ENCODE measurements at regions not wholly inside any gene's neighbourhood (a gene's known extent, or its start where the extent isn't known, plus 50 kb on each side); places are given as distances from the start of the nearest gene placed in this dataset.

DNA sequence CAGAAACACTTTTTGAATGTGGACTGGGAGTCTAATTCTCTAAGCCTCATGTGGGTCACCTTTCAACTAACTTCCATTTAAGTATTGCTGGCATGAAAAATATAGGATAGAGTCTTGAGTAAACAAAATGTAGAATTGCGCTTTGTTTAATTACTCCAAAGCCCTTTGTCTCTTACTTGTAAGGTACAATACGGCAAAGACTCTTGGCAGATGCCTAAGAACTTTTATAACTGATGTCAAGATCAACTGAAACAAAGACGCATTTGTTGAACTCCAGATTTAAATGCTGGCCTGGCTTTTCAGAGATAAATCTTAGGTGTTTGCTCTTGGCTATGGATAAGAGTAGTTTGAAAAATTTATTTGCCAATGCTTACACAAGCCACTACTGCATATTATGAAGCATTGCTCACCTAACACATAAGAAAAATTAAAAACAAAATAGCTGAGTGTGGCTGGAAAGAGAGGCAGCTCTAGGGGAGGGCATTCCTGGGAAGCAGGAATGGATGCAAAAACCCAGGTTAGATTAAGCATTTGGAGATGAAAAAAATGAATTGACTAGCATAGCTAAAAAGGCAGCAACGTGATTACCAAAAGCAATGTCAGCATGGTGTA, 107.3 kb upstream of the STARD13 start:
- Histone ChIP-seq H3K27ac (no peak overlapping the region), H3K4me3 (ENCODE audit: low read depth, low read length) (no peak overlapping the region), H3K27me3 (ENCODE audit: insufficient read depth, low read depth, severe bottlenecking) (no peaks in the 10 kb centered on the region), H3K9me3 (ENCODE audit: severe bottlenecking) (no peaks in the 10 kb centered on the region), H3K36me3 (no peaks in the 10 kb centered on the region)
- no peak for DNase-seq
- TF ChIP-seq, protein P1, sequence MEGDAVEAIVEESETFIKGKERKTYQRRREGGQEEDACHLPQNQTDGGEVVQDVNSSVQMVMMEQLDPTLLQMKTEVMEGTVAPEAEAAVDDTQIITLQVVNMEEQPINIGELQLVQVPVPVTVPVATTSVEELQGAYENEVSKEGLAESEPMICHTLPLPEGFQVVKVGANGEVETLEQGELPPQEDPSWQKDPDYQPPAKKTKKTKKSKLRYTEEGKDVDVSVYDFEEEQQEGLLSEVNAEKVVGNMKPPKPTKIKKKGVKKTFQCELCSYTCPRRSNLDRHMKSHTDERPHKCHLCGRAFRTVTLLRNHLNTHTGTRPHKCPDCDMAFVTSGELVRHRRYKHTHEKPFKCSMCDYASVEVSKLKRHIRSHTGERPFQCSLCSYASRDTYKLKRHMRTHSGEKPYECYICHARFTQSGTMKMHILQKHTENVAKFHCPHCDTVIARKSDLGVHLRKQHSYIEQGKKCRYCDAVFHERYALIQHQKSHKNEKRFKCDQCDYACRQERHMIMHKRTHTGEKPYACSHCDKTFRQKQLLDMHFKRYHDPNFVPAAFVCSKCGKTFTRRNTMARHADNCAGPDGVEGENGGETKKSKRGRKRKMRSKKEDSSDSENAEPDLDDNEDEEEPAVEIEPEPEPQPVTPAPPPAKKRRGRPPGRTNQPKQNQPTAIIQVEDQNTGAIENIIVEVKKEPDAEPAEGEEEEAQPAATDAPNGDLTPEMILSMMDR (IDR thresholded peaks at IDR 0.05; ENCODE audit: low read depth, low read length) = no peak

DNA sequence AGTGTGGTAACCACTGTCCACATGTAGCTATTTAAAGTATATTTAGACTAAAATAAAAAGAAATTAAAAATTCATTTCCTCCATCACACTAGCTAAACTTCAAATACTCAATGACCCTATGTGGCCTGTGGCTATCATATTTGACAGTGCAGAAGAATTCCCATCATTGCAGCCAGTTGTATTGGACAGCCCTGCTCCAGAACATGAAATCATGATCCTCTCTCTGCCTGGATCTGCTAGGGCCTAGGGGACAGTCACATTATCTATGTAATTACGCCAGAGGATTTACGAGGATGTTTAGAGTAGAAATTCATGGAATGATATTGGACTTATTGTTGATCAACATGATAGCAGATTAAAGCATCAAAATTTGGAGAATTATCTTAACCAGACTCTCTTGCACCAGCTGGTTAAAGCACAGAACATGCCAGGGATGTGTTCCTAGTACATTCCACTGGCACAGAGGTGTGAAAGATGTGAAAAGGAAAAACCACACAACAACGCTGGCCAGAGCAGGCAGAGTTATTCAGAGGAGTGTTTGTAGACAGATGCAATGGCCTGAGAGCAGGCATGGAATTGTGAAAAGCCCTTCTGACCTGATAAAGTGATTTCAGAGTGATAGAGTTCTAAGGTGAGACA, 108.9 kb upstream of the STARD13 start:
- DNase-seq = no peak
- no peak overlapping the region for H3K27ac ChIP-seq
- H3K9me3 ChIP-seq (ENCODE audit: severe bottlenecking) = no peaks in the 10 kb centered on the region
- H3K27me3 ChIP-seq (ENCODE audit: insufficient read depth, low read depth, severe bottlenecking) = no peaks in the 10 kb centered on the region
- no peaks in the 10 kb centered on the region for H3K36me3 ChIP-seq
- H3K4me3 ChIP-seq (ENCODE audit: low read depth, low read length) = no peak overlapping the region
- TF ChIP-seq, protein P1 (IDR thresholded peaks at IDR 0.05; ENCODE audit: low read depth, low read length) = no peak

DNA sequence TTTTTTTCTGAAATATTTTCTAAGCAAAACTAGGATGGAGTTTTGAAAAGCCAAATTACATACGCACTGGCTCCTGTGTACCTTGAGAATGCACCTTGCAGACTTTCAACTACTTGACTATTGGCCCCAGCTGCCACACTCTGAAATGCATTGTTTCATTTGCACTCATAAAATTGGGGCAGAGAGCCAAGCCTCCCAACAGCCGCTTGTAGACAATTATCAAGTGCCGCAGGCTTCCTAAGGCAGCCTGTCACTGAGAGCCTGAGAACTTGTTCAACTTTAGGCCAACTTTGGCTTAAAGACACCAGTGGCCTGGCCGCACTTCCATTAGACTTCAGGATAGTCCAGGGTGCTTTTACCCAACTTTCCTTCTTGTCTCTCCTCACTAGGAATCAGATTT, 115.7 kb upstream of the STARD13 start:
- Histone ChIP-seq H3K4me3 (ENCODE audit: low read depth, low read length) (no peak overlapping the region), H3K27ac (no peak overlapping the region), H3K9me3 (ENCODE audit: severe bottlenecking) (no peaks in the 10 kb centered on the region), H3K36me3 (no peaks in the 10 kb centered on the region), H3K27me3 (ENCODE audit: insufficient read depth, low read depth, severe bottlenecking) (no peaks in the 10 kb centered on the region)
- TF ChIP-seq, protein P1 (IDR thresholded peaks at IDR 0.05; ENCODE audit: low read depth, low read length) = no peak
- DNase-seq = no peak

DNA sequence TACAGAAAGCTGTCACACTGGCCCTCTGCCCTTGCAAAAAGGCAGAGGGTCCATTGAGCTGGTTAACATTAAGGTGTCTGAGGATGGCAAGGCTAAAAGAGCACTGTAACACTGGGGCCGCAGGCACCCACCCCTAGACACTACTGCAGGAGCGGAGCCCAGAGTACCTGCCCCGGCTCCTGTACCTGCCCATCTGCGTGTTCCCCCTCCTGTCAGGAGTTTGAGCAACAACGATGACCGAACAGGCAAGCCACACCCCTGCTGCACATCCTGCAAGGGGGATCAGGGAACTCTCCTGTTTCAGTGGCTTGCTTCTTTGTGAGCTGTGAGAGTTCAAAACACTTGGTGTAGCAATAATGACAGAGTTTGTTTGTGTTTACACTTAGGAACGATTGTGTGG, 117.4 kb upstream of the STARD13 start:
- H3K9me3 ChIP-seq (ENCODE audit: severe bottlenecking) = no peaks in the 10 kb centered on the region
- DNase-seq = no peak
- H3K27ac ChIP-seq = no peak overlapping the region
- TF ChIP-seq, protein P1 (IDR thresholded peaks at IDR 0.05; ENCODE audit: low read depth, low read length) = no peak
- no peaks in the 10 kb centered on the region for H3K36me3 ChIP-seq
- H3K27me3 ChIP-seq (ENCODE audit: insufficient read depth, low read depth, severe bottlenecking) = no peaks in the 10 kb centered on the region
- no peak overlapping the region for H3K4me3 ChIP-seq (ENCODE audit: low read depth, low read length)

DNA sequence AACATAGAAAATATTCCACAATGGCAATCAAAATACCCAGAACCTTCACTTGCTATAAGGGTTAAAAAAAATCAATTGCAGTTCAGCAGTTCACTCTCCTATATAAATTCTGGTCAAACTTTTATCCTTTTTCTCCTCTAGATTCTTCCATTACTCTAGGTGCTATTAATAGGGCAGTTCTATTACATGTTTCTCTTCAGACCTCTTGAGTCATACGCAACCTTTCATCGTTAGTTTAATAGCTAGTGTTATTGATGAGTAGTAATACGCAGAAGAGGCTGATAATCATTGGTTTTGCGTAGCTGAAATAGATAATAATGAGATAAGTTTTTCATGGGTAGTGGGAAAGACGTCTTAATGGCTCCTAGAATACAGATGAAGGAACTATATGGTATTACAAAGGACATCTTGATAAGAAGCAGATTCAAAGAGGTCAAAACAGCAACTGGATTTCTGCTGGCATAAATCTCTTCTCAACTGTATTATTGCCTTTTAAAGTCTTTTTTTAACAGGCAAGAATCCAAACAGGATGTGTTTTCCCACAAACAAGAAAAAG, 118.3 kb upstream of the STARD13 start:
- H3K27me3 ChIP-seq (ENCODE audit: insufficient read depth, low read depth, severe bottlenecking) = no peaks in the 10 kb centered on the region
- TF ChIP-seq, protein P1 (IDR thresholded peaks at IDR 0.05; ENCODE audit: low read depth, low read length) = no peak
- no peaks in the 10 kb centered on the region for H3K36me3 ChIP-seq
- H3K9me3 ChIP-seq (ENCODE audit: severe bottlenecking) = no peaks in the 10 kb centered on the region
- no peak overlapping the region for H3K4me3 ChIP-seq (ENCODE audit: low read depth, low read length)
- no peak for DNase-seq
- H3K27ac ChIP-seq = no peak overlapping the region

All from WERI-Rb-1 (cell line).